ENCODE measurements at regions not wholly inside any gene's neighbourhood (a gene's known extent, or its start where the extent isn't known, plus 50 kb on each side); places are given as distances from the start of the nearest gene placed in this dataset.

DNA sequence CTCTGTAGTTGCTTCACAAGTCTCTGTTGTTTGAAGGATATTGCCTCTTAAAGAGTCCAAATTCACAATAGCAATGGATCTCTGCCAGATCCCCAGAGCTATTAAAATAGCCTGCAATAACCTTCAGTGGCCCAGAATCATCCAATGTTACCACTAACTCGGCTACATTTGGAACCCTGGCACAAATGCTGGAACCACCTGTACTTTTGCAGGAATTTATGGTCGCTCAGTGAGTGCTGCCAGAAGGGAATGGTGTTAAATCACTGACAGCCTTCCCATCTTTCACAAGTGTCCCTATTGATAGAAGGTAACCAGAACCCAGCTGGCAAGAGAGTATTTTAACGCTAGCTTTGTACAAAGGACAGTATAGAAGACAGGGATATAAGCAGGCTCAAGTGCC lies 298.8 kb upstream of the PLSCR5 start:
- peaks cover 3% of the 10 kb centered on the region for H3K27me3 Mint-ChIP-seq (ENCODE audit: insufficient read depth, low read depth, poor library complexity)
- Histone ChIP-seq H2AFZ (no peak overlapping the region), H3K9me2 (ENCODE audit: insufficient read depth) (no peaks in the 10 kb centered on the region), H3K27me3 (ENCODE audit: insufficient read depth) (no peaks in the 10 kb centered on the region), H3K4me1 (ENCODE audit: insufficient read depth) (no peaks in the 10 kb centered on the region), H3K4me2 (no peak overlapping the region), H3F3A (replicated peaks; ENCODE audit: low read depth) (no peaks in the 10 kb centered on the region), H3K27ac (ENCODE audit: low read depth) (no peak overlapping the region), H3K4me3 (no peak overlapping the region), H3K36me3 (ENCODE audit: insufficient read depth) (no peaks in the 10 kb centered on the region), H4K20me1 (replicated peaks; ENCODE audit: insufficient read depth) (no peaks in the 10 kb centered on the region), H3K79me2 (replicated peaks; ENCODE audit: insufficient read depth) (no peaks in the 10 kb centered on the region)
- ATAC-seq (no peak), DNase-seq (ENCODE audit: low spot score) (no peak)
- no peaks in the 10 kb centered on the region for H3K36me3 Mint-ChIP-seq (ENCODE audit: low read depth)
- no peaks in the 10 kb centered on the region for H3K4me1 Mint-ChIP-seq
- no peak overlapping the region for H3K4me3 Mint-ChIP-seq
- no peaks in the 10 kb centered on the region for H3K9me3 Mint-ChIP-seq
- H3K27ac Mint-ChIP-seq, result no peak overlapping the region
- TF ChIP-seq EZH2phosphoT487 (IDR thresholded peaks at IDR 0.05; ENCODE audit: unreplicated experiment) (no peak), EZH2 (IDR thresholded peaks at IDR 0.05; ENCODE audit: low read depth, unreplicated experiment) (no peak), POLR2AphosphoS5 (IDR thresholded peaks at IDR 0.05; ENCODE audit: low read depth) (no peak), ZNF331 (CRISPR knock-in tag; IDR thresholded peaks at IDR 0.05; ENCODE audit: low read depth) (no peak), JUNB (IDR thresholded peaks at IDR 0.05; ENCODE audit: unreplicated experiment) (no peak), STAT1 (IDR thresholded peaks at IDR 0.05; ENCODE audit: unreplicated experiment) (no peak), CREB1 (CRISPR knock-in tag; IDR thresholded peaks at IDR 0.05; ENCODE audit: low read depth) (no peak)
- TF ChIP-seq, protein P1, sequence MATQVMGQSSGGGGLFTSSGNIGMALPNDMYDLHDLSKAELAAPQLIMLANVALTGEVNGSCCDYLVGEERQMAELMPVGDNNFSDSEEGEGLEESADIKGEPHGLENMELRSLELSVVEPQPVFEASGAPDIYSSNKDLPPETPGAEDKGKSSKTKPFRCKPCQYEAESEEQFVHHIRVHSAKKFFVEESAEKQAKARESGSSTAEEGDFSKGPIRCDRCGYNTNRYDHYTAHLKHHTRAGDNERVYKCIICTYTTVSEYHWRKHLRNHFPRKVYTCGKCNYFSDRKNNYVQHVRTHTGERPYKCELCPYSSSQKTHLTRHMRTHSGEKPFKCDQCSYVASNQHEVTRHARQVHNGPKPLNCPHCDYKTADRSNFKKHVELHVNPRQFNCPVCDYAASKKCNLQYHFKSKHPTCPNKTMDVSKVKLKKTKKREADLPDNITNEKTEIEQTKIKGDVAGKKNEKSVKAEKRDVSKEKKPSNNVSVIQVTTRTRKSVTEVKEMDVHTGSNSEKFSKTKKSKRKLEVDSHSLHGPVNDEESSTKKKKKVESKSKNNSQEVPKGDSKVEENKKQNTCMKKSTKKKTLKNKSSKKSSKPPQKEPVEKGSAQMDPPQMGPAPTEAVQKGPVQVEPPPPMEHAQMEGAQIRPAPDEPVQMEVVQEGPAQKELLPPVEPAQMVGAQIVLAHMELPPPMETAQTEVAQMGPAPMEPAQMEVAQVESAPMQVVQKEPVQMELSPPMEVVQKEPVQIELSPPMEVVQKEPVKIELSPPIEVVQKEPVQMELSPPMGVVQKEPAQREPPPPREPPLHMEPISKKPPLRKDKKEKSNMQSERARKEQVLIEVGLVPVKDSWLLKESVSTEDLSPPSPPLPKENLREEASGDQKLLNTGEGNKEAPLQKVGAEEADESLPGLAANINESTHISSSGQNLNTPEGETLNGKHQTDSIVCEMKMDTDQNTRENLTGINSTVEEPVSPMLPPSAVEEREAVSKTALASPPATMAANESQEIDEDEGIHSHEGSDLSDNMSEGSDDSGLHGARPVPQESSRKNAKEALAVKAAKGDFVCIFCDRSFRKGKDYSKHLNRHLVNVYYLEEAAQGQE (IDR thresholded peaks at IDR 0.05; ENCODE audit: unreplicated experiment), result no peak

DNA sequence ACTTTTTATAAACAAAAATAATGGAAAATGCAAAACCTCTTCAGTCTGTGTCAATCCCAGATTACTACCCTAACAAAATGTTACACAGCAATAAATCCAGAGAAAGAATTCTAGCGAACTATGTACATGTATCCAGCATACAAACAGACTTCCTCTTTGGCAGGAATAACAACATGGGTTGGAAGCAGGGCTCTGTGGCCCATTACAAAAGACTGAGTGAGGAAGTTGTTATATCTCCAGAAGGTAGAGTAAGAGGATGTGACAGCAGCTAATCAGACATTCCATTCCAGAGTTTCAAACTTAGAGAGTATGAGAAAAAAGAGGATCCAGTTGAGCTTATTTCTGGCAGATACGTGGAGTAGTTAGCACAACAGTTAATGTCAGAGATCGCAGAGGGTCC lies 294.0 kb upstream of the PLSCR5 start:
- Histone ChIP-seq H3K79me2 (replicated peaks; ENCODE audit: insufficient read depth) (no peaks in the 10 kb centered on the region), H3K4me3 (no peak overlapping the region), H3K4me2 (no peak overlapping the region), H4K20me1 (replicated peaks; ENCODE audit: insufficient read depth) (no peaks in the 10 kb centered on the region), H3K36me3 (ENCODE audit: insufficient read depth) (no peaks in the 10 kb centered on the region), H3K27me3 (ENCODE audit: insufficient read depth) (no peaks in the 10 kb centered on the region), H3K9me2 (ENCODE audit: insufficient read depth) (no peaks in the 10 kb centered on the region), H3K4me1 (ENCODE audit: insufficient read depth) (0 out of 2 replicates have a peak, but pooled peaks cover 4% of the 10 kb centered on the region), H3K27ac (ENCODE audit: low read depth) (no peak overlapping the region), H2AFZ (no peak overlapping the region), H3F3A (replicated peaks; ENCODE audit: low read depth) (no peaks in the 10 kb centered on the region)
- H3K4me1 Mint-ChIP-seq, result peaks cover 2% of the 10 kb centered on the region; the same call in 1 of the 3 replicates
- H3K27me3 Mint-ChIP-seq (ENCODE audit: insufficient read depth, low read depth, poor library complexity), result peaks cover 2% of the 10 kb centered on the region
- H3K4me3 Mint-ChIP-seq, result no peak overlapping the region
- H3K36me3 Mint-ChIP-seq (ENCODE audit: low read depth), result no peaks in the 10 kb centered on the region
- no peak overlapping the region for H3K27ac Mint-ChIP-seq
- no peak for ATAC-seq
- DNase-seq (ENCODE audit: low spot score), result no peak
- no peaks in the 10 kb centered on the region for H3K9me3 Mint-ChIP-seq
- TF ChIP-seq EZH2 (IDR thresholded peaks at IDR 0.05; ENCODE audit: low read depth, unreplicated experiment) (no peak), JUNB (IDR thresholded peaks at IDR 0.05; ENCODE audit: unreplicated experiment) (no peak), ZNF331 (CRISPR knock-in tag; IDR thresholded peaks at IDR 0.05; ENCODE audit: low read depth) (no peak), ZNF114 (CRISPR knock-in tag; IDR thresholded peaks at IDR 0.05) (no peak)
- TF ChIP-seq, protein P1 (IDR thresholded peaks at IDR 0.05; ENCODE audit: unreplicated experiment), result no peak
- TF ChIP-seq, protein P2, sequence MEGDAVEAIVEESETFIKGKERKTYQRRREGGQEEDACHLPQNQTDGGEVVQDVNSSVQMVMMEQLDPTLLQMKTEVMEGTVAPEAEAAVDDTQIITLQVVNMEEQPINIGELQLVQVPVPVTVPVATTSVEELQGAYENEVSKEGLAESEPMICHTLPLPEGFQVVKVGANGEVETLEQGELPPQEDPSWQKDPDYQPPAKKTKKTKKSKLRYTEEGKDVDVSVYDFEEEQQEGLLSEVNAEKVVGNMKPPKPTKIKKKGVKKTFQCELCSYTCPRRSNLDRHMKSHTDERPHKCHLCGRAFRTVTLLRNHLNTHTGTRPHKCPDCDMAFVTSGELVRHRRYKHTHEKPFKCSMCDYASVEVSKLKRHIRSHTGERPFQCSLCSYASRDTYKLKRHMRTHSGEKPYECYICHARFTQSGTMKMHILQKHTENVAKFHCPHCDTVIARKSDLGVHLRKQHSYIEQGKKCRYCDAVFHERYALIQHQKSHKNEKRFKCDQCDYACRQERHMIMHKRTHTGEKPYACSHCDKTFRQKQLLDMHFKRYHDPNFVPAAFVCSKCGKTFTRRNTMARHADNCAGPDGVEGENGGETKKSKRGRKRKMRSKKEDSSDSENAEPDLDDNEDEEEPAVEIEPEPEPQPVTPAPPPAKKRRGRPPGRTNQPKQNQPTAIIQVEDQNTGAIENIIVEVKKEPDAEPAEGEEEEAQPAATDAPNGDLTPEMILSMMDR (conservative IDR thresholded peaks at IDR 0.05; ENCODE audit: low read depth in 2 of 2), result no peak
- TF ChIP-seq, protein P3, sequence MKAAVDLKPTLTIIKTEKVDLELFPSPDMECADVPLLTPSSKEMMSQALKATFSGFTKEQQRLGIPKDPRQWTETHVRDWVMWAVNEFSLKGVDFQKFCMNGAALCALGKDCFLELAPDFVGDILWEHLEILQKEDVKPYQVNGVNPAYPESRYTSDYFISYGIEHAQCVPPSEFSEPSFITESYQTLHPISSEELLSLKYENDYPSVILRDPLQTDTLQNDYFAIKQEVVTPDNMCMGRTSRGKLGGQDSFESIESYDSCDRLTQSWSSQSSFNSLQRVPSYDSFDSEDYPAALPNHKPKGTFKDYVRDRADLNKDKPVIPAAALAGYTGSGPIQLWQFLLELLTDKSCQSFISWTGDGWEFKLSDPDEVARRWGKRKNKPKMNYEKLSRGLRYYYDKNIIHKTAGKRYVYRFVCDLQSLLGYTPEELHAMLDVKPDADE (IDR thresholded peaks at IDR 0.05), result no peak
